ENCODE measurements at regions not wholly inside any gene's neighbourhood (a gene's known extent, or its start where the extent isn't known, plus 50 kb on each side); places are given as distances from the start of the nearest gene placed in this dataset.

DNA sequence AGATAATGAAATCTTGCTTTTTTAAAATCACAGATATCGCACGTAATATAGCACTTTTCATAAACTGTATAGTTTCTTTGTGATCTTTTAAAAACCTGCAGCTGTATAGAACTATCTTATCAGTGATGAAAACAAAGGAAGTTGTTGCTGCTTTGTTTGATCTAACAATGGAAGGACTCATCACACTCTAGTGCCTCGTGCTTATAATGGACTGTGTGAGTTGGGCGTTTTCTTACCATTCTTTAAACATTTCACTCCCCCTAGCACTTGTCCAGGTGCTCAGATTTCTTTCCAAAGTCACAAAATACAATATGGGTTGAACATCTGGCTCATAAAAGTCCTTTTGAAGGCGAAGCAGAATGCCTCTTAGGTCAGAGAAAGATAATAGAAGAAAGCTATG, 94.8 kb upstream of the SPATS2L start:
- no peaks in the 10 kb centered on the region for H3K36me3 Mint-ChIP-seq
- no peaks in the 10 kb centered on the region for H3K4me1 Mint-ChIP-seq
- H3K4me3 Mint-ChIP-seq: no peak overlapping the region
- H3K9me3 Mint-ChIP-seq: peaks cover 9% of the 10 kb centered on the region
- peaks cover 18% of the 10 kb centered on the region for H3K27me3 Mint-ChIP-seq
- H3K27ac Mint-ChIP-seq: no peak overlapping the region
- ATAC-seq: no peak

DNA sequence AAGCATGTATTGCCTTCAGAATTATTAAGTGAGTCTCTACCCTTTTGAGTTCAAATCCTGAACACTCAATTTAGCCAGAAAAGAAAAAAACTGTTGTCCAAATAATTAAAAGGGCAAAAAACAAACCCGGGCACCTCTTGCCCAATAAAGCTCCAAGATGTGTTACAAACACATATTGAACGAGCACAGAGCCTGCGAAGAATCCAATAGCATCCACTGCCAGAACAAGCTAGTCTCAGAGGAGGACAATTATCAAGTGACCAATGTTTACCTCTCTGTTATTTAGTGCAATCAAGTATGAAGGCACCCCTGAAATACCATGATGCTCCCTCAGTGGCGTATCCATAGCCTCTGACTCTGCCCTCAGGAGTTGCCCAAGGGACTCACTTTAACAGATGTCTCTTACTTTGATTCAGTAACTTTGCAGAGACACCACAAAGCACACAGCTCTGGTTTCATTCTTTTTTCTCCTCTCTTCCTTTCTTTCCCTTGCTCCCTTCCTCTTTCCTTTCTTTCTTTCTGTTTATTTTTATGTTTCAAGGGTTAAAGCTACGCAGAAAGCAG, 93.5 kb upstream of the SPATS2L start:
- Mint-ChIP-seq H3K27ac (no peak overlapping the region), H3K4me1 (no peaks in the 10 kb centered on the region), H3K4me3 (no peak overlapping the region), H3K9me3 (peaks cover 9% of the 10 kb centered on the region), H3K36me3 (no peaks in the 10 kb centered on the region), H3K27me3 (peaks cover 18% of the 10 kb centered on the region)
- no peak for ATAC-seq

DNA sequence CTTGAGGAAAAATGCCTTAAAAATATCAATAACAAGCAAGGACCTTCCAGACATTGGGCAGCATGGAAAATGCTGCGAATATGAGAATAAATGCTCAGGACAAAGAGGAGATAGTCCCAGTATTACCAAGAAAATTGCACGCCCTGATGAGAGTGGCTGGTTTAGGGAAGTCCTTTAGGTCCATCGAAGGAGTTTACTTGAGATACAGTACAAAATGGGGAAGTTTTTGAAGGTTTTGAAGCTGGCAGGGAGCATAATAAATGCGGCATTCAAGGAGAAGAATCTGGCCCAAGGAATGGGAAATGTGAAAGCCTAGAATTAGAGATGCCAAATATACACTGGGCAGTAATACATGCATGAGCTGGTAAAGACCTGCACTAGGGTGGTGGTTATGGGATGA, 90.2 kb upstream of the SPATS2L start:
- Mint-ChIP-seq H3K27ac (no peak overlapping the region), H3K9me3 (no peaks in the 10 kb centered on the region), H3K27me3 (peaks cover 26% of the 10 kb centered on the region), H3K36me3 (no peaks in the 10 kb centered on the region), H3K4me3 (no peak overlapping the region), H3K4me1 (no peaks in the 10 kb centered on the region)
- ATAC-seq: no peak

DNA sequence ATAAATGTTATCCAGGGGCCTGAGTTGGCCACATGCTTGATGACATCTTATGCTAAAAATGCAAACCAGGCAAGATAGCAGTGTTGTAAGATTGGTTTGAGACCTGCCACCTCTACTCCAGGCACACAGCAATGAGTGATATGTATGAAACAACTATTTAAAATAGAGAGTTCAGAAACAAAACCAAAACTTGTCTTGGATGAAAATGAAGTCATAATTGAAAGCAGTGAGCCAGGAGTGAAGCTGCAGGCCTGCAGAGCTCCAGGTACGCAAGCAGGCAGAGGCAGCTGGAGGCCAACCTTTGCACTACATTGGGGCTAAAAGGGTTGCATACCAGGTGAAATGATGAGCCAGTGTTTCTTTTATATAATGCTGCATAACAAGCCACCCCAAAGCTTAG, 89.2 kb upstream of the SPATS2L start:
- H3K27me3 Mint-ChIP-seq: peaks cover 33% of the 10 kb centered on the region
- no peak overlapping the region for H3K4me3 Mint-ChIP-seq
- no peak for ATAC-seq
- H3K27ac Mint-ChIP-seq: no peak overlapping the region
- no peaks in the 10 kb centered on the region for H3K36me3 Mint-ChIP-seq
- no peaks in the 10 kb centered on the region for H3K4me1 Mint-ChIP-seq
- no peaks in the 10 kb centered on the region for H3K9me3 Mint-ChIP-seq

DNA sequence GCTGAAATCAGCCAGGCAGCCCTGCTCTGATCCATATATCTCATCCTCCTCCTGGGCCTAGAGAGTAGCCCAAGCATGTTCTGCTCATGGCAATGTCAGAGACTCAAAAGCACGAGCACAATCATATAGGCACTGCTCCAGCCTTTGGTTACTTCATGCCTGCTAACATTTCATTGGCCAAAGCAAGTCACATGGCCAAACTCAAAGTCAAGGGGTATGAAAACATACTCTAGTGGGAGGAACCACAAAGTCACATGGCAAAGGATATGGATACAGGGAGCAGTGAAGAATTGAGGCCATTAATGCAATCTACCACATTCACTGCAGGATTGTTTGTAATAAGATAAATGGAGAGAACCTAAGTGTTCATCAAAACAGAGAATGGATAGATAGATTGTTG, 87.8 kb upstream of the SPATS2L start:
- no peaks in the 10 kb centered on the region for H3K9me3 Mint-ChIP-seq
- H3K4me1 Mint-ChIP-seq: no peaks in the 10 kb centered on the region
- peaks cover 24% of the 10 kb centered on the region for H3K27me3 Mint-ChIP-seq
- no peak overlapping the region for H3K4me3 Mint-ChIP-seq
- no peak overlapping the region for H3K27ac Mint-ChIP-seq
- H3K36me3 Mint-ChIP-seq: no peaks in the 10 kb centered on the region
- no peak for ATAC-seq

DNA sequence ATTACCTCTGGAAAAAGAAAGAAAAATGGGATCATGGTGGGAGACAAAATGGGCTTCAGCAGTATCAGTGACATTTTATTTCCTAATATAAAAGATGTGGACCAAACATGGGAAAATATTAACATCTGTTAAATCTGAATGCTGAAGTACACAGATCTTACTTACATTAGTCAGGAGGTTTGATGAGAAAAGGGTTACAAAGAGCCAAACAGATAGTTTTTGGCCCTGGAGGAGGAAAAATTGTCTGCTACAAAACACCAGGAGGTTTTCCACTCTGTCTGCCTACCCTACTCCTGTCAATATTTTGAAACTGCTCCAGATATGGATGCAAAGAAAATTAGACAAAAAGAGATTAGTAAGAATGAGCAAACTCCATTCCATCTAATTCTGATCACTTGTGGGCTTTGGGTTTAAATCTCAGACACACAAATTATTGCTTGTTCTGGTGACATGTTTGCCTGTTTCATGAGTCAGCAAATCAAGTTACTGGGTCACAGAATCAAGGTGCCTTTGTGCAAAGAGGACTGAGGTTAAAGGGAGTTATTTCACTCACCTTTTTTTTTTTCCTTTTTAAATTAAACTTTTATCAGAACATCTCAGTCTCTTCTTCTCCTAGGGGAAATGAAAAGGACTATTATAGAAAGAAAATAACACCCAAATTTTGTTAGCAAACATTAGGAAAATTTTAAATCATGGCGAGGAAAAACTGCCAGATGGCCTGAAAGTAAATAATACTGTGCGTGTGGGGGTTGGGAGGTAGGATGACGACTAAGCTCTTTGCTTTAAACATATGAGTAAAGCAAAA, 87.0 kb upstream of the SPATS2L start:
- H3K36me3 Mint-ChIP-seq: no peaks in the 10 kb centered on the region
- no peaks in the 10 kb centered on the region for H3K9me3 Mint-ChIP-seq
- ATAC-seq: no peak
- no peak overlapping the region for H3K27ac Mint-ChIP-seq
- no peak overlapping the region for H3K4me3 Mint-ChIP-seq
- H3K4me1 Mint-ChIP-seq: no peaks in the 10 kb centered on the region
- H3K27me3 Mint-ChIP-seq: peaks cover 15% of the 10 kb centered on the region

DNA sequence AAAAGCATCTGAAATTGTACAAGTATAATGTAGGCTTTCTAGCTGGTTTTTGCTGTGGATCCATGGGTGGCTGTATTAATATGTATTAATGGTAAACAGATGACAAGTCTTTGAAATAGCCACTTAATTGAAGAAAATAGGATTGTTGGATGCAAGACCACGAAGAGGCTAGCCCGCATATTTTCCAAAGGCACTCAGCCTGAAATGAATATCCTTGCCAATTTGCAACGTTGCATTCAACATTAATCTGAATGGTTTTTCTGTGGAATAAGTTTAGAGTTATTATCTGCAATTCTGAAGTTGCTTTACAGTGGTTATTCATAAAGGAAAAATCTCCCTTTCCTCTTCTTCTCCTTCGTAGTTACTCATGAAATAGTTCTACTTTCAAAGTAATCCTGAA, 86.2 kb upstream of the SPATS2L start:
- H3K4me3 Mint-ChIP-seq: no peak overlapping the region
- no peaks in the 10 kb centered on the region for H3K36me3 Mint-ChIP-seq
- no peak overlapping the region for H3K27ac Mint-ChIP-seq
- no peaks in the 10 kb centered on the region for H3K4me1 Mint-ChIP-seq
- no peaks in the 10 kb centered on the region for H3K9me3 Mint-ChIP-seq
- no peak for ATAC-seq
- peaks cover 15% of the 10 kb centered on the region for H3K27me3 Mint-ChIP-seq

DNA sequence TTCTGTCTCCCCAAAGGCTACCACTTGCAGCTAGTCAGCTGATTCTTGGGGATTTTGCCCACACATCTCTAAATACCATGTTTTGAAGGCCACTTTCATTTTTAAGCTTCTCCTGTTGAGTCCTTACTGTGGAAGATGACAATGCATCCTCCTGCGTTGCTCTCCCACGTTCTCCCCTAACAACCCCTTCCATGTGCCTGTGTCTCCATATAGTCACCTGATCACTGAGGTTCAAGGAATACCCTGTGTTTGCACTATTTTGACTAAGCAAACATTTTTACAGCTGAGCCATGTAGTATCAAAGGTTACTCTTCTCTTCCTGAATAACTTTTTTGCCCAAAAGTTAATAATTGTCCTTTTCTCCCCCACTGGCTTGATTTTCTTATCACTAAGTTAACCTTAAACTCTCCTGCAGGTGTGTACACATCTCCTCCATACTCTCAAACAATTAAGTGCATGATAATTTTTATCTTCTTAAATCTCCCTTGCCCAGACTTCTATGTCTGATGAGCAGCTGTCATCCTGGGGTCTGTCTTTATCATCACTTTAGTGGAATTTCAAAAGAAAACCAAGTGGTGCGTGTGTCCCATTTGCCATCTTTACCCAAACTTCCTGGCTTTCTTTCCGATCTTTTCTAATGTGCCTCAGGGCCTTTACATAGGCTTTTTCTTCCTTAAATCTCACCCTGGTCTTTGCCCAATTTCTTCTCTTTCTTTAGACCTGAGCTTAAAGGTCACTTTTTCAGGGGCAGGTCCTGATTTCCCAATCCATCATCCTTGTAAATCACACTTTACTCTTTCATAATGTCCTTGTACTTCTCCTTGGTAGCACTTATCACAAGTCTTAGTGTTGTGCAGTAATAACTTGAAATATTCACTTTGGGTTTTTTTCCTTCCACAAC, 85.2 kb upstream of the SPATS2L start:
- H3K9me3 Mint-ChIP-seq: no peaks in the 10 kb centered on the region
- no peak for ATAC-seq

DNA sequence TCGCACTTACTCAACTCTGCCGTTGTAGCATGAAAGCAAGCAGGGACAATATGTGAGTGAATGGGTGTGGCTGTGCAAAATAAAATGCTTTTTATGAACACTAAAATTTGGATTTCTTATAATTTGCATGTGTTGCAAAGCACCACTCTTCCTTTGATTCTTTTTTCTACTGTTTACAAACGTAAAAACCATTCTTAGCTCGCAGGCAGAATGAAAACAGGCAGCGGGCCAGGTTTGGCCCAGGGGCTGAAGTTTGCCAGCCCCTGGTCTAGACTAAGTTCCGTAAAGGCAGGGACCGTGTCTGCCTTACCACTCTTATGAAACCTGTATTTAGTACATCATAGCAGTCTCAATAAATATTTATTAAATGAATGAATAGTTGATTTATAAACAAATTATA, 83.7 kb upstream of the SPATS2L start:
- H3K4me3 Mint-ChIP-seq: no peak overlapping the region
- H3K27me3 Mint-ChIP-seq: peaks cover 22% of the 10 kb centered on the region
- no peaks in the 10 kb centered on the region for H3K4me1 Mint-ChIP-seq
- no peaks in the 10 kb centered on the region for H3K9me3 Mint-ChIP-seq
- ATAC-seq: no peak
- no peaks in the 10 kb centered on the region for H3K36me3 Mint-ChIP-seq
- no peak overlapping the region for H3K27ac Mint-ChIP-seq

More for the DNA sequence above, 85.2 kb upstream of the SPATS2L start:
- H3K27me3 Mint-ChIP-seq: peaks cover 15% of the 10 kb centered on the region
- H3K36me3 Mint-ChIP-seq: no peaks in the 10 kb centered on the region
- no peak overlapping the region for H3K27ac Mint-ChIP-seq
- no peaks in the 10 kb centered on the region for H3K4me1 Mint-ChIP-seq
- H3K4me3 Mint-ChIP-seq: no peak overlapping the region

DNA sequence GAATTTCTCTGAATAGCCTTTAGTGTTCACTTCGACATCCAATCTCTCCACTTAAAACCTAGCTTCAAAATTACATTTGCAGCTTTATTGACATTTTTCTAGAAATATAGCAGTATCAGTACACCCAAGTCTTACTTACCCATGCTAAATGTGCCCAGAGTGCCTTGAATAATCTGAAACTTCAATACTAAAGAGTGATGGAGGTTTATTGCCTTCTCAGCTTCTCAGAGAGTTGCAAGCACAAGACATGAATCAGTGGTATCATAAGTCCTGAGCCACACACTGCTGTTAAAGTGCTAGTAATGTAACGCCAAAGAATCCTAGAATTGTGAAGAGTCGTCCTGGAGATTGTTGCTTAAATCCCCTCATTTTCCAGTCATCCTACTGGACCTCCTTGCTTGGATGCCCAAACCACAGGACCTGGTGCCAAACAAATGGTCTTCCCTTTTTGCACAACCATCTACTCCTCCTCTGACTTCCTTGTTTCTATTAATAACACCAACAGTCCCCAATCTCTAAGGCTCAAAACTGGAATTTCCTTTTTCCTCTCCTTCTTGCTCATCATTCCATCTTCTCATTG, 83.2 kb upstream of the SPATS2L start:
- Mint-ChIP-seq H3K4me1 (no peaks in the 10 kb centered on the region), H3K36me3 (no peaks in the 10 kb centered on the region), H3K9me3 (no peaks in the 10 kb centered on the region), H3K27me3 (peaks cover 22% of the 10 kb centered on the region), H3K4me3 (no peak overlapping the region), H3K27ac (no peak overlapping the region)
- ATAC-seq: no peak

DNA sequence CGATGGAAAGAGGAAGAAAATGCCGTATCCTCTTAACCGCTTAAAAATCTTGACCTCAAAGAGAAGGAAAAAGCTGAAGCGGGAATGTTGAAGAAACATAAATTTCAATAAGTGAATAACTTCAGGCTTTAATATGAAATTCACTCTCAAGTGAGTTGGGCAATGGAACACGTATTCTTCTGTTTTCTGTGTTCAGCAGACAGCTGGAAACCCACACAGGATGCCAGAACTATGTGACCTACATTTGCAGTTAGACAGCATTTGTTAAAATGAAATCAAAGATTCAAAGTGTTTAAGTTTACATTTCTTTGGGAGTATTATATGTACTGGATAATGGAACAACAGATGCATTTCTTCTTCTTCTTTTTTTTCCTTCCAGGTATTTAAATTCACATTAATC, 80.5 kb upstream of the SPATS2L start:
- Mint-ChIP-seq H3K9me3 (no peaks in the 10 kb centered on the region), H3K4me3 (no peak overlapping the region), H3K36me3 (no peaks in the 10 kb centered on the region), H3K4me1 (no peaks in the 10 kb centered on the region), H3K27me3 (peaks cover 17% of the 10 kb centered on the region), H3K27ac (no peak overlapping the region)
- ATAC-seq: no peak

DNA sequence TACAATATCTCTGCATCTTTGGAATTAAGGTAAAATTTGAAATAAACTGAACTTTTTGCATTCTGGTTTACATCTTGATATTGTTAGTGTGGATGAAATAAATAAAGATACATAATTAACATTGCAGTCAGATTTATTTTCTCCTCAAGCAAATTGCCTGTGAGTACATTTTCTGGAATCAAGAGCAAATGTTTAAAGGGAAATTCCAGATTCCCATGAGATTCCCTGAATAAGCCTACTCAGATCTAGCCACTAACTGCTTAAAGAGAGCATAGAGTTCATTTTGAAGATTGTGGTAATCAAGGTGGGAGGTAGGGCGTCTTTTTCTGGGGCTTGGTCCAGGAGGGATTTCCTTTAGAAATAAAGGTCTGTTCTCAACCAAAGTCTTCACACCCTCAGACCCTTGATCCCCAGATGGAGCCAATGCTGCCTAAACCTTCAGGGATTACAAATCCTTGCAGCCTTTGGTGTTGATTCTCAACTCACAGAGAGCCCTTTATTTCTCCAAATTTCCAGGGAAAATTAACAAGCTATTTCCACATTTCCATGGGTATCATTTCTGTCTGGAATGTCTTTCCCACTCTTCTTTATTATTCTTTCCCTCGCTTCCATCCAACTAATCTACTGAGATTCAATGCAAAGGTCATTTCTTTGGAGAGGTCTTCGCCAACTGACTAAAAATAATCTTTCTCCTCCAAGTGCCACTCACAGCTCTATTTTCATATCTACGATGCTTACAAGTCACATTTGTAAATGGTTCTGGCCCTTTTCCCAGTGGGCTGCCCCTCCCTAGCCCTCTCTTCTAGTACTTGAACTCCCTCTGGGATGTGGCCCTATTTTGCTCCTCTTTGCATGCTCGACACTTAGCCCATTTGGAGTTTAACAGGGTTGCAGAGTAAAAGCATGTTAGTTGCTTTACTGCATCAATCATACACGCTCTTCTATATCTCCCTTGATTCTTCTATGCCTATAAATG, 79.8 kb upstream of the SPATS2L start:
- no peak overlapping the region for H3K27ac Mint-ChIP-seq
- no peaks in the 10 kb centered on the region for H3K9me3 Mint-ChIP-seq
- no peak for ATAC-seq
- H3K36me3 Mint-ChIP-seq: no peaks in the 10 kb centered on the region
- H3K4me3 Mint-ChIP-seq: no peak overlapping the region
- no peaks in the 10 kb centered on the region for H3K4me1 Mint-ChIP-seq
- peaks cover 10% of the 10 kb centered on the region for H3K27me3 Mint-ChIP-seq

DNA sequence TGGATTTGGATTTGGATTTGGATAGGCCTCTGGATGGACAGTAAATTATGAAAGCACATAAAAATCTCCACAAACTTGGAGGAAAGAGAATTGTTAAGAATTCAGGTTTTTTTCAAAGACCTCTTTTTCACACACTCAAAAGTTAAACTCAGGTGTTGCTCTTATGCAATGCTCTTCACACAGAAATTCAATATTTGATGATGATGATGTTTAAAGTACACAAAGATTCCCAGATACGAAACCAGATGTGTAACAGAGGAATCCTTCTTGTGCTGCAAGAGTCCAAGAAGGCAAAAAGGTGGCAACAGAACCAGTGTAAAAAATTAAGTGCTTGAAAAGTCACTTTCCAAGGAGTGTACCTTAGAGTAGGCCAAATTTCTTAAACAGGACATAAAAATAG, 75.8 kb upstream of the SPATS2L start:
- Mint-ChIP-seq H3K4me1 (no peaks in the 10 kb centered on the region), H3K27me3 (peaks cover 7% of the 10 kb centered on the region), H3K27ac (no peak overlapping the region), H3K9me3 (no peaks in the 10 kb centered on the region), H3K4me3 (no peak overlapping the region), H3K36me3 (no peaks in the 10 kb centered on the region)
- ATAC-seq: no peak

DNA sequence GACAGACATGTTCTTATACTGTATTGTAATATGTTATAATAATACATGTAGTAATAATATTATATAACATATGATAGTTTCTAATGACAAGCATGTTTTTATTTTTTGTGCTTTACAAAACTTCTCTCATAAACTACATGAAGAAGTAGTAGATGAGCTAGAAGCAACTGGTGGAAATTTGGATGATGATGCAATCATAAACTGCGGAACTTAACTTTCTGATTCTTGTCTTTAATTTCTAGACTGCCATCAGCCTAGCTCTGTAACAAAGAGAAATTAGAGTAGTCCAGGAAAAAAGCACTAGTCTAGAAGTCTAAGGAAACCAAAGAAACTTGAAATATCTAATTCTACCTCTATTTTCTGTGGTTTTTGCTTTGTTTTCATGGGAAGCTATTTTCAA, 71.0 kb upstream of the SPATS2L start:
- no peaks in the 10 kb centered on the region for H3K27me3 Mint-ChIP-seq
- H3K4me1 Mint-ChIP-seq: no peaks in the 10 kb centered on the region
- no peak for ATAC-seq
- no peaks in the 10 kb centered on the region for H3K36me3 Mint-ChIP-seq
- no peak overlapping the region for H3K4me3 Mint-ChIP-seq
- no peak overlapping the region for H3K27ac Mint-ChIP-seq
- no peaks in the 10 kb centered on the region for H3K9me3 Mint-ChIP-seq

Data from stimulated activated memory B cell treated with anti-CD40 and anti-IgM and Interleukin-4, amounts not matched to agents 10 μg/mL and 1 μg/mL and 100 μg/mL, for 72 hours (primary cell).